BLaER1 treated with 17β-estradiol and CSF1 and Interleukin-3, amounts not matched to agents 10 nM and 100 nM (cell line): ENCODE measurements at regions not wholly inside any gene's neighbourhood (a gene's known extent, or its start where the extent isn't known, plus 50 kb on each side); places are given as distances from the start of the nearest gene placed in this dataset.
"Not testable (repeated sequence)": the region's sequence is repeated elsewhere in the genome, so short reads cannot be mapped to it uniquely, and the experiment has no call there.

Source experiments
- H3K27ac ChIP-seq, 11 experiments: shearing (Covaris generic); formaldehyde crosslinking; 2 replicates each; pipeline ENCODE4 v1.8.1; 2022
- H3K27me3 ChIP-seq, 11 experiments: shearing (Covaris generic); formaldehyde crosslinking; 2 replicates each; pipeline ENCODE4 v1.8.1; 2022
- H3K36me3 ChIP-seq, 11 experiments: shearing (Covaris generic); formaldehyde crosslinking; 2 replicates each; pipeline ENCODE4 v1.8.1; 2022
- H3K4me1 ChIP-seq, 10 experiments: shearing (Covaris generic); formaldehyde crosslinking; 2 replicates each; pipeline ENCODE4 v1.8.1; 2022
- H3K4me2 ChIP-seq, 11 experiments: shearing (Covaris generic); formaldehyde crosslinking; 2 replicates each; pipeline ENCODE4 v1.8.1; 2022
- H3K4me3 ChIP-seq, 10 experiments: shearing (Covaris generic); formaldehyde crosslinking; 2 replicates each; pipeline ENCODE4 v1.8.1; 2022
- H3K9ac ChIP-seq, 11 experiments: shearing (Covaris generic); formaldehyde crosslinking; 2 replicates each; pipeline ENCODE4 v1.8.1; 2022
- H3K9me3 ChIP-seq, 11 experiments: shearing (Covaris generic); formaldehyde crosslinking; replicated peaks in 1 of 11; 2 replicates each; pipeline ENCODE4 v1.8.1; 2022
- H4K20me1 ChIP-seq, 11 experiments: shearing (Covaris generic); formaldehyde crosslinking; 2 replicates each; pipeline ENCODE4 v1.8.1; 2022
- Cebpa-rat ChIP-seq, 11 experiments: shearing (Covaris generic); IDR thresholded peaks; 2 replicates each; pipeline ENCODE4 v1.8.1; 2022

DNA sequence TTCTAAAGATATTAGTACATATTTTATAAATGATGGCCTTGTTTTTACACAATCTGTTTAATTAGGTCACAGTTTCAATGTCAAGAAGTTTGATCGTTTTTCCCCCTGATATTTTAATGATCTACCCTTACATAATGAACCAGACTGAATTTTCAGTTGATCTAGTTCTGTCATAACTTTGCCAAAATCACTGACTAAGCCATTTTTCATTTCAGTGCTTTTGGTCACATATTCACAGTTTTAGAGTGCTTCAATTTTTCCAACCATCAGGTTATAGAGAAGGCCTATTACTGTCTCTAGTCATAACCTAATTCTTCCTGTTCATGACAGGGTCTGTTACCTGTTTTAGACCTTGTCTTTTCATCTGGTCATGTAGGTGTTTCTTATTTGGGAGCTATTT, 577.9 kb upstream of the PTPRD start:
- Histone ChIP-seq H3K36me3 (no peaks in the 10 kb centered on the region), H3K9me3 (peaks cover 0 to 10% (median 0%) of the 10 kb centered on the region in 11 experiments; a peak in 4 of 22 replicates), H4K20me1 (no peaks in the 10 kb centered on the region), H3K4me3 (no peak overlapping the region), H3K4me1 (peaks cover 0 to 3% (median 0%) of the 10 kb centered on the region in 10 experiments; a peak in 1 of 20 replicates), H3K27me3 (no peaks in the 10 kb centered on the region), H3K4me2 (no peak overlapping the region), H3K9ac (no peak overlapping the region), H3K27ac (no peak overlapping the region)
- TF ChIP-seq Cebpa-rat (IDR thresholded peaks at IDR 0.05): no peak

DNA sequence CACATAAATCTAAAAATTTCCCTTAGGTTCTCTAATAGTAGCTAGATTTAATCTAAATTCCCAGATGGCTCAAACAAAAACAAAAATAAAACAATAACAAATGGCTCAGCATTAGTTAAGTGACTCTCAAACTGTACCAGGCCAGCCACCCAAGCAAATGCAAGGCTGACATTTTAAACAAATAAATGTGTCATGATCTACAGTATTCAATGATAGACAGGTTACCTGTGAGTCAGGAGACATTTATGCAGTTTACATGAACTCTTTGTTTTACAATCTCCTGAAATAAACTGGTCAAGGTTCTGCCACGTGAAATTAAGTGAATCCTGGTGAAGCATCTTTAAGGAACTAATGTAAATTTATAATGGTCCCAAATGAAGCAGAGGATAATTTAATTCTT, 580.2 kb upstream of the PTPRD start:
- Histone ChIP-seq H3K27ac (no peak overlapping the region), H3K36me3 (no peaks in the 10 kb centered on the region), H3K4me3 (no peak overlapping the region), H3K4me2 (no peak overlapping the region), H3K27me3 (no peaks in the 10 kb centered on the region), H4K20me1 (no peaks in the 10 kb centered on the region), H3K9ac (no peak overlapping the region), H3K9me3 (peaks cover 0 to 16% (median 5%) of the 10 kb centered on the region in 11 experiments; a peak in 7 of 22 replicates), H3K4me1 (peaks cover 0 to 3% (median 0%) of the 10 kb centered on the region in 10 experiments; a peak in 1 of 20 replicates)
- TF ChIP-seq Cebpa-rat (IDR thresholded peaks at IDR 0.05): no peak

DNA sequence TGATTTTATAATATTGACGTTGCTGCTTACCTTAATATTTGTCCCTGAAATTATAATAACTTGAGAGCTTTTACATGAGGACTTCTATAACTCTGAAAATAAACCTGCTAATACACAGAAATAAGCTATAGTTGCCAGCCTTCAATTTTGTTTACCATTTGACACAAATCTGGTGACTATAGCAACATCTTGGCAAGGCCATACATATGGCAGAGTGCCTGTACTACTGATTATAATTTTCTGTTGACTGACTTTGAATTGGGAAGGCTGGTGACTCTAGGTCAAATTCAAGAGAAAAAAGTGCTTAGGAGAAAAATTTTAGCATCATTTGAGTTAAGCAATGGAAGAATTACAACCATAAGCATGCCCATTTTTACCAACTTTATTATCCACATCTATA, 581.4 kb upstream of the PTPRD start:
- TF ChIP-seq Cebpa-rat (IDR thresholded peaks at IDR 0.05): no peak
- Histone ChIP-seq H3K4me1 (peaks cover 0 to 3% (median 0%) of the 10 kb centered on the region in 10 experiments; a peak in 1 of 20 replicates), H3K27ac (no peak overlapping the region), H3K36me3 (no peaks in the 10 kb centered on the region), H3K9ac (no peak overlapping the region), H3K9me3 (peaks cover 0 to 7% (median 2%) of the 10 kb centered on the region in 11 experiments; a peak in 6 of 22 replicates), H4K20me1 (no peaks in the 10 kb centered on the region), H3K4me3 (no peak overlapping the region), H3K27me3 (no peaks in the 10 kb centered on the region), H3K4me2 (0 out of 22 replicates have a peak overlapping the region, but pooled peaks of 1 of the 11 experiments have one; percentile 33)

DNA sequence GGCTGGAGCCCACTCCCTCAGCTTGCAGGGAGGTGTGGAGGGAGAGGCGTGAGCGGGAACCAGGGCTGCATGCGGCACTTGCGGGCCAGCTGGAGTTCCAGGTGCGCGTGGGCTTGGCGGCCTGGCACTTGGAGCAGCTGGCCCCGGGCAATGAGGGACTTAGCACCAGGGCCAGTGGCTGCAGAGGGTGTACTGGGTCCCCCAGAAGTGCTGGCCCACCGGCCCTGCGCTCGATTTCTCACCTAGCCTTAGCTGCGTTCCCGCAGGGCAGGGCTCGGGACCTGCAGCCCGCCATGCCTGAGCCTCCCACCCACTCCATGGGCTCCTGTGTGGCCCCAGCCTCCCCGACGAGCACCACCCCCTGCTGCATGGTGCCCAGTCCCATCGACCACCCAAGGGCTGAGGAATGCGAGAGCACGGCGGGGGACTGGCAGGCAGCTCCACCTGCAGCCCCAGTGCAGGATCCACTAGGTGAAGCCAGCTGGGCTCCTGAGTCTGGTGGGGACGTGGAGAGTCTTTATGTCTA, 584.1 kb upstream of the PTPRD start:
- not testable (repeated sequence) for H3K27ac ChIP-seq, H3K27me3 ChIP-seq, H3K4me1 ChIP-seq, H3K9me3 ChIP-seq, H3K4me3 ChIP-seq, H4K20me1 ChIP-seq, H3K9ac ChIP-seq, H3K4me2 ChIP-seq, H3K36me3 ChIP-seq

DNA sequence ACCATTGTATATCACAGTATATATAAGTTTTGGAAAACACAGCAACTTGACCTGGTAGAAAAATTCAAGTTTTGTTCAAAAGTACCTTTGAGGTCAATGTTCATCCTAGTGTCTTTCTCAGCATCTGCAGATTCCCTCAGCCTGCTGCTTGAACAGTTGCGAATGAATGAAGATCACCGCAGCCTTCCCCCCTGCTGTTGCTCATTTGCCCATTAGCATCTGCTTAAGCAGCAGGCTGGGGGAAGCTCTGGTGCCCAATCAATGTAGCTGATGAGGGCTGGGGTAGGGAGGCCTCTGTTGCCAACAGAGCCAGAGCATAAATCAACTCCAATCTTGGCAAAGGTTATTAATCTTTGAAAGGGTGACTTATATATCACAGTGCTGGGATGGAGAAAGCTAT, 586.5 kb upstream of the PTPRD start:
- H4K20me1 ChIP-seq: no peaks in the 10 kb centered on the region
- TF ChIP-seq Cebpa-rat (IDR thresholded peaks at IDR 0.05): no peak
- H3K36me3 ChIP-seq: no peaks in the 10 kb centered on the region
- no peak overlapping the region for H3K9ac ChIP-seq
- H3K27me3 ChIP-seq: no peaks in the 10 kb centered on the region
- no peak overlapping the region for H3K4me3 ChIP-seq
- H3K4me2 ChIP-seq: no peak overlapping the region
- H3K4me1 ChIP-seq: no peaks in the 10 kb centered on the region
- H3K9me3 ChIP-seq: peaks cover 0 to 7% (median 2%) of the 10 kb centered on the region in 11 experiments; a peak in 6 of 22 replicates
- H3K27ac ChIP-seq: no peak overlapping the region

DNA sequence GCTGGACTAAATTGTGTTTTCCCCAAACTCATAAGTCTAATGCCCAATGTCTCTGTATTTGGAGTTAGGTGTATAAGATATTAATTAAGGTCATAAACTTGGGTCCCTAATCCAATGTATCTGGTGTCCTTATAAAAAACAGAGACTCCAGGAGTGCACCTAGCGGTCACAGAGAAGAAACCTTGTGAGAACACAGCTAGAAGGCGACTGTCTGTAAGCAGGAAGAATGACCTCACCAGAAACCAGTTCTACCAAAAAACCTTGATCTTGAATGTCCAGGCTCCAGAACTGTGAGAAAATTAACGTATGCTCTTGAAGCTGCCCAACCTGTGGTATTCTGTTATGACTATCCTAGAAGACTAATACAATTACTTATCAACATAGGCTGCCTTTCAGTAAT, 591.7 kb upstream of the PTPRD start:
- Histone ChIP-seq H3K4me1 (no peaks in the 10 kb centered on the region), H3K4me2 (no peak overlapping the region), H3K36me3 (no peaks in the 10 kb centered on the region), H3K27me3 (no peaks in the 10 kb centered on the region), H4K20me1 (no peaks in the 10 kb centered on the region), H3K4me3 (no peak overlapping the region), H3K9me3 (no peaks in the 10 kb centered on the region), H3K9ac (no peak overlapping the region), H3K27ac (no peak overlapping the region)
- no peak for TF ChIP-seq Cebpa-rat (IDR thresholded peaks at IDR 0.05)

DNA sequence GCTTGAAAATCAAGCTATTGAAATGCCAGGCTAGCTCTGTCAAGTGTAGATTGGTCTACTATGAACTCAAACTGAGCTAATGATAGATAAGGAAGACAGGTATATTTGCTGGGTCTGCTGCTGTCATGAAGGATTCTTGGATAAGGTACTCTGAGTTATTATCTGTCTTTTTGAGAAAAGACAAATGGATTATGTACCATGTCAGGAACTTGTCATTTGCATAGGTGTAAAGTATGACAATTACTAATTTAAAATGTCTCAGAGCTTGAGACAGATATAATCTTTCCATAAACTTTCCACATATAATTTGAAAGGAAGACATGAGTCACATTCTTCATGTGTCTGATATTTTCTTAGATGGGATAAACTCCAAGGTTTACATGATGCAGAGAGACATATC, 594.1 kb upstream of the PTPRD start:
- no peaks in the 10 kb centered on the region for H3K36me3 ChIP-seq
- H4K20me1 ChIP-seq: no peaks in the 10 kb centered on the region
- no peaks in the 10 kb centered on the region for H3K9me3 ChIP-seq
- no peak overlapping the region for H3K4me3 ChIP-seq
- no peaks in the 10 kb centered on the region for H3K4me1 ChIP-seq
- H3K4me2 ChIP-seq: no peak overlapping the region
- no peak overlapping the region for H3K9ac ChIP-seq
- no peak for TF ChIP-seq Cebpa-rat (IDR thresholded peaks at IDR 0.05)
- H3K27me3 ChIP-seq: no peaks in the 10 kb centered on the region
- no peak overlapping the region for H3K27ac ChIP-seq

DNA sequence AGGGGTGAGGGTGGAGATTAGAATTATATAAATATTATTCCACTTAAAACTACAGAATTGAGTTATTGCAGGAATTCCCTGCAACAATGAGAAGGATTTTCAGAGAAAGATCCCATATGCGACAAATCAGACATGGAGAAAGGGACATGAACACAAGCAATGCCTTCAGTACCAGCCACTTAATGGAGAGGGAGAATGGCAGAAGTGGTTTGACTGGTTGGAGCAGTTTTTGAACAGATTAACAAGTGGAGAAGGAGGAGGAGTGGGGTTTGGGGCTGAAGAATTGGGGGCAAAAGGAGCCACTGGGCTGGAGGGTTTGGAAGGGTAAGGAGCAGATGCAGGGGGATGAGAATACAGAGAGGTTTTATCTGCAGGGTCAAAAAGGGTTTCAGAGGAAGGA, 620.9 kb upstream of the PTPRD start:
- Histone ChIP-seq H3K36me3 (no peaks in the 10 kb centered on the region), H3K4me3 (no peak overlapping the region), H3K27me3 (no peaks in the 10 kb centered on the region), H3K4me2 (no peak overlapping the region), H3K9me3 (no peaks in the 10 kb centered on the region), H4K20me1 (no peaks in the 10 kb centered on the region), H3K4me1 (no peaks in the 10 kb centered on the region), H3K27ac (no peak overlapping the region), H3K9ac (no peak overlapping the region)
- TF ChIP-seq Cebpa-rat (IDR thresholded peaks at IDR 0.05): no peak

DNA sequence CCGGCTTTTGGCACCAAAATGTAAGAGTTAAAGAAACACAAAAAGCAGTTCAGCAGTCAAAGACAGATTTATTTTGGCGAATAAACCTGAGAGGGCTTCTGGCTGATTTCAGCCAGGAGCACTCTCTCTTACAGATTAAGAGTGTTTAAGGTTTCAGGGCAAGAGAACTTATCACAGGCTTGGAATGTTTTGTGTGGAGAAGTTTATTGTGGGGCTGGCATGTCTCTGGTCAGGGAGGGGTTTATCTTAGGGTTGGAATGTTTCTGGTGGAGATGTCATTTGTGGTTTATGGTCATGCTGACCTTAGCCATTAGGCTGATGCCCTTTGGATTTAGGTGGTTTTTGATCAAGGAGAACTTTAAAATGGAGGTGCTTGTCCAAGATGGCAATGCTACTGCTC, 622.3 kb upstream of the PTPRD start:
- H3K36me3 ChIP-seq: no peaks in the 10 kb centered on the region
- H3K27me3 ChIP-seq: no peaks in the 10 kb centered on the region
- H3K9me3 ChIP-seq: peaks cover 0 to 6% (median 0%) of the 10 kb centered on the region in 11 experiments; a peak in 3 of 22 replicates

DNA sequence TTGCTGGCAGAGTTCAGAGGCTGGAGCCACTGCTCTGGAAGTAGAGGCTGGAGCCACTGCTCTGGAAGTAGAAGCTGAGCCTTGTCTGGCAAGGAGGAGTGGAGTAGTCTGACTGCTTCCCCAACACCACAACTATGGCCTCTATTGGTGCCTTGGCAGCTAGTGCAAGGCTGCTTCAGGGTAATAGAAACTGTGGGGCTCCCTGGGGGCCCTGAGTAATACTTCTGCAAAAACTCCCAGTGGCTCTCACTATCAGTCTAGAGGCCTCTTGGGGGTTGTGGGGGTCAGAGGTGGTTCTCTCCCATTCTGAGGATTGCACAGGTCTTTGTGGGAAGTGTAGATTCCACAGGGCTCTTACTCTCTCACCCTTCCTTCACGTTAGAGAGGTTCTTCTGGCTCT, 629.0 kb upstream of the PTPRD start:
- no peak overlapping the region for H3K4me2 ChIP-seq
- peaks cover 5 to 23% (median 16%) of the 10 kb centered on the region in 11 experiments; a peak in 13 of 22 replicates for H3K9me3 ChIP-seq
- H3K4me3 ChIP-seq: no peak overlapping the region
- H3K9ac ChIP-seq: no peak overlapping the region
- no peaks in the 10 kb centered on the region for H3K27me3 ChIP-seq
- no peaks in the 10 kb centered on the region for H3K4me1 ChIP-seq
- H3K27ac ChIP-seq: no peak overlapping the region
- H4K20me1 ChIP-seq: no peaks in the 10 kb centered on the region
- no peaks in the 10 kb centered on the region for H3K36me3 ChIP-seq
- no peak for TF ChIP-seq Cebpa-rat (IDR thresholded peaks at IDR 0.05)

More for the DNA sequence above, 622.3 kb upstream of the PTPRD start:
- Histone ChIP-seq H3K9ac (no peak overlapping the region), H3K27ac (no peak overlapping the region), H3K4me1 (no peaks in the 10 kb centered on the region), H4K20me1 (no peaks in the 10 kb centered on the region), H3K4me2 (no peak overlapping the region), H3K4me3 (no peak overlapping the region)
- no peak for TF ChIP-seq Cebpa-rat (IDR thresholded peaks at IDR 0.05)
